ENCODE measurements at regions not wholly inside any gene's neighbourhood (a gene's known extent, or its start where the extent isn't known, plus 50 kb on each side); places are given as distances from the start of the nearest gene placed in this dataset.

DNA sequence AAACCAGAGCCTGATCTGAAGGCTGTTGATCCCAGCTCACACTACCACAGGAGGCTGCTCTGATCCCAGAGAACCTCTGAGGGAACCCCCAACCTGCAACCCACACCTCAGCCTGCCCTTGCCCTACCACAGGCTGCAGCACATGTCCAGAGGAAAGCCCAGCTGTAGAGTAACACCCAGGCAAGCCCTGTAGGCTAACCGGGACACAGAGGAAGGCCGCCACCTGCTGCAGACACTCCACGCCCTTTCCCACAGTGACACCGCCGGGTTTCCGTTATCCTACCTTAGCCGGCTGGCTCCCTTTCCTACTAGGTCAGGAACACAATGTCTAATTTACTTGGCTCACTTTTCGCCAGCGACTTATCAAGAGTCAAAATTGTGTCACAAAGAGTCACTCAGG is 266.7 kb upstream of the KLHL29 start:
- no peak overlapping the region for H3K23ac ChIP-seq (ENCODE audit: low read depth, low read length, poor library complexity)
- no peaks in the 10 kb centered on the region for H3K9me3 ChIP-seq (replicated peaks in 1 of 2; ENCODE audit: control insufficient read depth in 2 of 2, insufficient read depth in 1 of 2, low read depth in 1 of 2, low read length in 2 of 2)
- DNase-seq (ENCODE audit: low spot score) = no peak
- WGBS, 2 donors (ENCODE audit: extremely low coverage in 2 of 2, insufficient read length in 2 of 2, insufficient replicate concordance in 1 of 2) = no CpG with 5 or more reads among the region's 9 CpGs
- H2AK5ac ChIP-seq (ENCODE audit: low read depth, low read length) = no peak overlapping the region
- H3K27me3 ChIP-seq (ENCODE audit: control insufficient read depth in 3 of 3, insufficient read depth in 3 of 3, low read depth in 1 of 3, low read length in 3 of 3) = no peaks in the 10 kb centered on the region
- no peak overlapping the region for H3K4me2 ChIP-seq (ENCODE audit: insufficient read depth, low read length, poor library complexity, severe bottlenecking)
- no peaks in the 10 kb centered on the region for H3K79me1 ChIP-seq (ENCODE audit: low read depth, low read length)
- H3K27ac ChIP-seq (replicated peaks; ENCODE audit: low read length) = no peak overlapping the region
- no peak overlapping the region for H4K91ac ChIP-seq (ENCODE audit: low read depth, low read length, poor library complexity)
- H2BK5ac ChIP-seq (ENCODE audit: low read length) = no peak overlapping the region
- no peak overlapping the region for H2BK120ac ChIP-seq (ENCODE audit: low read depth, low read length)
- H3K4ac ChIP-seq (ENCODE audit: low read length) = no peak overlapping the region
- no peak overlapping the region for H3K14ac ChIP-seq (ENCODE audit: low read length)
- no peak overlapping the region for H2BK12ac ChIP-seq (ENCODE audit: low read length)
- H3K4me3 ChIP-seq (ENCODE audit: low read length in 2 of 2) = no peak overlapping the region
- H3K18ac ChIP-seq (ENCODE audit: low read length) = no peak overlapping the region
- no peaks in the 10 kb centered on the region for H3K4me1 ChIP-seq (ENCODE audit: control insufficient read depth in 2 of 2, insufficient read depth in 1 of 2, low read depth in 1 of 2, low read length in 2 of 2)
- no peak overlapping the region for H2AFZ ChIP-seq (ENCODE audit: low read length)
- no peak overlapping the region for H2BK15ac ChIP-seq (ENCODE audit: low read length)
- H3K9ac ChIP-seq (ENCODE audit: low read depth, low read length, poor library complexity) = no peak overlapping the region
- H3K36me3 ChIP-seq (replicated peaks in 1 of 2; ENCODE audit: control insufficient read depth in 2 of 2, insufficient read depth in 2 of 2, low read length in 2 of 2) = no peaks in the 10 kb centered on the region
- H4K8ac ChIP-seq (ENCODE audit: low read depth, low read length) = no peak overlapping the region

DNA sequence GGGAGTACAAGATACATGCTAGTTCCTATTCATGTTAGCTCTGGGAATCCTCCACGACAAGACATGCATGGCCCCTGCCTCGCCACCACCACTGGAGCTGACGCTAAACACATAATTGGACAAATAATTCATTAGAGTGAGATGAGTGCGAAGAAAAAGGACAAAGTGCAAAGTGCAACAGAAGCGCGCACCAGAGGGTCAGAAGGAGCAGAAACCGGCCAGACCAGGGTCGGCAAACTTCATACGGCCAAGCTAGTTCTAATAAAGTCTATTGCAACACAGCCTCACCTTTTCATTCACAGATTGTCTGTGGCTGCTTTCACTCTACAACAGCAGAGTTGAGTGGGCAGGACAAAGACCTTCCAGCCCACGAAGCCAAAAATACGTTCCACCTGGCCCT is 266.1 kb upstream of the KLHL29 start:
- Histone ChIP-seq H3K9ac (ENCODE audit: low read depth, low read length, poor library complexity) (no peak overlapping the region), H3K18ac (ENCODE audit: low read length) (no peak overlapping the region), H2BK12ac (ENCODE audit: low read length) (no peak overlapping the region), H3K27ac (replicated peaks; ENCODE audit: low read length) (no peak overlapping the region), H2BK15ac (ENCODE audit: low read length) (no peak overlapping the region), H3K27me3 (ENCODE audit: control insufficient read depth in 3 of 3, insufficient read depth in 3 of 3, low read depth in 1 of 3, low read length in 3 of 3) (no peaks in the 10 kb centered on the region), H3K23ac (ENCODE audit: low read depth, low read length, poor library complexity) (no peak overlapping the region), H2BK120ac (ENCODE audit: low read depth, low read length) (no peak overlapping the region), H4K8ac (ENCODE audit: low read depth, low read length) (no peak overlapping the region), H2AK5ac (ENCODE audit: low read depth, low read length) (no peak overlapping the region), H2AFZ (ENCODE audit: low read length) (no peak overlapping the region), H2BK5ac (ENCODE audit: low read length) (no peak overlapping the region), H3K9me3 (replicated peaks in 1 of 2; ENCODE audit: control insufficient read depth in 2 of 2, insufficient read depth in 1 of 2, low read depth in 1 of 2, low read length in 2 of 2) (no peaks in the 10 kb centered on the region), H3K14ac (ENCODE audit: low read length) (no peak overlapping the region), H3K4me3 (ENCODE audit: low read length in 2 of 2) (no peak overlapping the region), H4K91ac (ENCODE audit: low read depth, low read length, poor library complexity) (no peak overlapping the region), H3K4me2 (ENCODE audit: insufficient read depth, low read length, poor library complexity, severe bottlenecking) (no peak overlapping the region), H3K4ac (ENCODE audit: low read length) (no peak overlapping the region), H3K79me1 (ENCODE audit: low read depth, low read length) (no peaks in the 10 kb centered on the region), H3K36me3 (replicated peaks in 1 of 2; ENCODE audit: control insufficient read depth in 2 of 2, insufficient read depth in 2 of 2, low read length in 2 of 2) (no peaks in the 10 kb centered on the region), H3K4me1 (ENCODE audit: control insufficient read depth in 2 of 2, insufficient read depth in 1 of 2, low read depth in 1 of 2, low read length in 2 of 2) (no peaks in the 10 kb centered on the region)
- no peak for DNase-seq (ENCODE audit: low spot score)
- no CpG with 5 or more reads among the region's 11 CpGs for WGBS, 2 donors (ENCODE audit: extremely low coverage in 2 of 2, insufficient read length in 2 of 2, insufficient replicate concordance in 1 of 2)

DNA sequence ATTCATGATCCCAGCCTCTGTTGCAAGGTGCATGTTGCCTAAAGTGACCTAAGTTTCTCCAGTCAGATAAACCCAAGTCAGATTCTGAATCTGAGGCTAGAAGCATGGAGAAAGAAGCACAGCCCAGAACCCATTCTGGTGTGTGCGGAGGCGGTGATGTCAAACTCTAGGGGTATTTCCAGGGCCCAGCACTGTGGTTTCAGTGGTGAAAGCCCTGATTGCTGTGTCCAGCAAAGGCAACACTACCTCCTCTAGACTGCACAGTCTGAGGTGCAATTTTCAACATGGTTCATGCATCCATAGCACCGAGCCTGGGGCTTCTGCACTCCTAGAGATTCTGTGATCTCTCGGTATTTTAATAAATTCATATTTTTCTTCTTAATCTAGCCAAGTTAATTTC is 264.8 kb upstream of the KLHL29 start:
- Histone ChIP-seq H2BK5ac (ENCODE audit: low read length) (no peak overlapping the region), H3K4me1 (ENCODE audit: control insufficient read depth in 2 of 2, insufficient read depth in 1 of 2, low read depth in 1 of 2, low read length in 2 of 2) (no peaks in the 10 kb centered on the region), H3K4ac (ENCODE audit: low read length) (no peak overlapping the region), H3K4me2 (ENCODE audit: insufficient read depth, low read length, poor library complexity, severe bottlenecking) (no peak overlapping the region), H3K18ac (ENCODE audit: low read length) (no peak overlapping the region), H3K79me1 (ENCODE audit: low read depth, low read length) (no peaks in the 10 kb centered on the region), H3K36me3 (replicated peaks in 1 of 2; ENCODE audit: control insufficient read depth in 2 of 2, insufficient read depth in 2 of 2, low read length in 2 of 2) (no peaks in the 10 kb centered on the region), H3K27ac (replicated peaks; ENCODE audit: low read length) (no peak overlapping the region), H2BK12ac (ENCODE audit: low read length) (no peak overlapping the region), H2BK15ac (ENCODE audit: low read length) (no peak overlapping the region), H3K9me3 (replicated peaks in 1 of 2; ENCODE audit: control insufficient read depth in 2 of 2, insufficient read depth in 1 of 2, low read depth in 1 of 2, low read length in 2 of 2) (no peaks in the 10 kb centered on the region), H3K23ac (ENCODE audit: low read depth, low read length, poor library complexity) (no peak overlapping the region), H3K14ac (ENCODE audit: low read length) (no peak overlapping the region), H2AFZ (ENCODE audit: low read length) (no peak overlapping the region), H3K4me3 (ENCODE audit: low read length in 2 of 2) (no peak overlapping the region), H2AK5ac (ENCODE audit: low read depth, low read length) (no peak overlapping the region), H3K9ac (ENCODE audit: low read depth, low read length, poor library complexity) (no peak overlapping the region), H4K8ac (ENCODE audit: low read depth, low read length) (no peak overlapping the region), H3K27me3 (ENCODE audit: control insufficient read depth in 3 of 3, insufficient read depth in 3 of 3, low read depth in 1 of 3, low read length in 3 of 3) (no peaks in the 10 kb centered on the region), H4K91ac (ENCODE audit: low read depth, low read length, poor library complexity) (no peak overlapping the region), H2BK120ac (ENCODE audit: low read depth, low read length) (no peak overlapping the region)
- WGBS, 2 donors (ENCODE audit: extremely low coverage in 2 of 2, insufficient read length in 2 of 2, insufficient replicate concordance in 1 of 2) = no CpG with 5 or more reads among the region's 4 CpGs
- no peak for DNase-seq (ENCODE audit: low spot score)

DNA sequence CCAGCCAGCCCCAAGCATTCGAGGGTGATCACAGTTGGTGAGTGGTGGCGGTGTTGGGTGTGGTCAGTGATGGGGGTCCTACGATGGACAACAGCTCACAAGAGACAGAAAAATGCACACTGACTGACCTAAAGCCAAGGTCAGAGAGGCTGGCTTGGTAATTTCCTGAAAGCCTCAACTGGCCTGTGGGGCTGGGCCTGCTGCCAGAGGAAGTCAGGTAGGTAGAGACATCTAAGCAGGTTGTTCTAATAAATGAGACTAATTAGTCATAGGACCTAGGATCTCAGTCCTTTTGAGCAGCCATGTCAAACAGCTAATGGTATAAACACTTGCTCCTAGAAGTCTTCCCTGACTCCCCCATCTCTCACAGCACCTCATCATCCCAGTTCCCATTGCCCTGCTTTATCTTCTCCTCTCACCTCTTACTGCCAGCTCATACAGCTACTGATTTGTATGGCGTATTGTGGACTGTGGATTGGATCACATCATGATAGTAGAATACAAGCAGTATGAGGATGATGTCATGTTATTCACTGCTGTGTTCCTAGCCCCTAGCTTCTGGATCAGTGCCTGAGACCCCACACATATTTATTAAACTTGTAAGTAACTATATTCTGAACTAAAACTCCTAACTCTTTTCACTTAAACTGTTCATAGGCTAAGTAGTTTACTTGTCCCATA is 262.9 kb upstream of the KLHL29 start:
- Histone ChIP-seq H2BK120ac (ENCODE audit: low read depth, low read length) (no peak overlapping the region), H3K36me3 (replicated peaks in 1 of 2; ENCODE audit: control insufficient read depth in 2 of 2, insufficient read depth in 2 of 2, low read length in 2 of 2) (no peaks in the 10 kb centered on the region), H4K91ac (ENCODE audit: low read depth, low read length, poor library complexity) (no peak overlapping the region), H3K14ac (ENCODE audit: low read length) (no peak overlapping the region), H3K79me1 (ENCODE audit: low read depth, low read length) (no peaks in the 10 kb centered on the region), H3K4ac (ENCODE audit: low read length) (no peak overlapping the region), H3K27ac (replicated peaks; ENCODE audit: low read length) (no peak overlapping the region), H3K23ac (ENCODE audit: low read depth, low read length, poor library complexity) (no peak overlapping the region), H2BK5ac (ENCODE audit: low read length) (no peak overlapping the region), H2AK5ac (ENCODE audit: low read depth, low read length) (no peak overlapping the region), H3K27me3 (ENCODE audit: control insufficient read depth in 3 of 3, insufficient read depth in 3 of 3, low read depth in 1 of 3, low read length in 3 of 3) (no peaks in the 10 kb centered on the region), H2BK15ac (ENCODE audit: low read length) (no peak overlapping the region), H3K18ac (ENCODE audit: low read length) (no peak overlapping the region), H3K4me3 (ENCODE audit: low read length in 2 of 2) (no peak overlapping the region), H2BK12ac (ENCODE audit: low read length) (no peak overlapping the region), H3K4me2 (ENCODE audit: insufficient read depth, low read length, poor library complexity, severe bottlenecking) (no peak overlapping the region), H3K9ac (ENCODE audit: low read depth, low read length, poor library complexity) (no peak overlapping the region), H3K4me1 (ENCODE audit: control insufficient read depth in 2 of 2, insufficient read depth in 1 of 2, low read depth in 1 of 2, low read length in 2 of 2) (no peaks in the 10 kb centered on the region), H2AFZ (ENCODE audit: low read length) (no peak overlapping the region), H4K8ac (ENCODE audit: low read depth, low read length) (no peak overlapping the region), H3K9me3 (replicated peaks in 1 of 2; ENCODE audit: control insufficient read depth in 2 of 2, insufficient read depth in 1 of 2, low read depth in 1 of 2, low read length in 2 of 2) (no peaks in the 10 kb centered on the region)
- no CpG with 5 or more reads among the region's 4 CpGs for WGBS, 2 donors (ENCODE audit: extremely low coverage in 2 of 2, insufficient read length in 2 of 2, insufficient replicate concordance in 1 of 2)
- DNase-seq (ENCODE audit: low spot score) = no peak
